ENCODE measurements at regions not wholly inside any gene's neighbourhood (a gene's known extent, or its start where the extent isn't known, plus 50 kb on each side); places are given as distances from the start of the nearest gene placed in this dataset.

- H4K91ac ChIP-seq (ENCODE audit: insufficient read length, low read depth, low read length): no peak overlapping the region
- H3K27me3 ChIP-seq (ENCODE audit: insufficient read depth, low read length): no peaks in the 10 kb centered on the region
- H4K8ac ChIP-seq (replicated peaks; ENCODE audit: insufficient read length, low read depth, low read length): no peak overlapping the region
- H4K20me1 ChIP-seq (ENCODE audit: control insufficient read depth, insufficient read depth, insufficient read length): no peaks in the 10 kb centered on the region
- no peaks in the 10 kb centered on the region for H3K79me1 ChIP-seq (ENCODE audit: insufficient read depth, low read depth, low read length, poor library complexity, severe bottlenecking)
- no peak overlapping the region for H3K14ac ChIP-seq (ENCODE audit: insufficient read depth, low read length)
- no peak overlapping the region for H2BK120ac ChIP-seq (ENCODE audit: low read depth, low read length, poor library complexity, severe bottlenecking)
- H3K18ac ChIP-seq (ENCODE audit: insufficient read length, low read depth, low read length): no peak overlapping the region
- H3K27ac ChIP-seq (ENCODE audit: insufficient read length, low read depth, low read length): no peak overlapping the region
- Mint-ChIP-seq H3K27me3 (ENCODE audit: low read depth) (peaks cover 20% of the 10 kb centered on the region), H3K36me3 (ENCODE audit: insufficient read depth in 1 of 3, low read depth in 3 of 3) (no peaks in the 10 kb centered on the region), H3K9me3 (no peaks in the 10 kb centered on the region), H3K27ac (no peak overlapping the region), H3K4me3 (no peak overlapping the region), H3K4me1 (peaks cover 6 to 11% of the 10 kb centered on the region in 2 experiments)
- no peak overlapping the region for H3K4ac ChIP-seq (ENCODE audit: low read depth, low read length)
- H3K23me2 ChIP-seq (ENCODE audit: insufficient read length, low read depth, low read length, poor library complexity, severe bottlenecking): no peaks in the 10 kb centered on the region
- H3K23ac ChIP-seq (ENCODE audit: insufficient read length, low read depth, low read length): no peak overlapping the region
- no peak for TF ChIP-seq CTCF (conservative IDR thresholded peaks at IDR 0.05)
- H3K56ac ChIP-seq (ENCODE audit: insufficient read length, low read depth, low read length): no peak overlapping the region
- H2BK5ac ChIP-seq (ENCODE audit: insufficient read length, low read length): no peak overlapping the region
- no peak overlapping the region for H3K4me2 ChIP-seq (ENCODE audit: insufficient read depth, insufficient read length, low read length)
- no peak overlapping the region for H3T11ph ChIP-seq (ENCODE audit: low read length)
- no peak overlapping the region for H4K5ac ChIP-seq (ENCODE audit: insufficient read length, low read depth, low read length)
- no peak overlapping the region for H2BK15ac ChIP-seq (ENCODE audit: low read depth, low read length)
- no peaks in the 10 kb centered on the region for H3K4me1 ChIP-seq (ENCODE audit: insufficient read depth, low read length)
- H2AK5ac ChIP-seq (ENCODE audit: insufficient read length, low read length): no peak overlapping the region
- no peak for DNase-seq
- H3K9me3 ChIP-seq (ENCODE audit: control insufficient read depth, low read depth, low read length): no peaks in the 10 kb centered on the region
- H2AFZ ChIP-seq (ENCODE audit: low read length): no peak overlapping the region
- H2BK20ac ChIP-seq (ENCODE audit: low read depth, low read length, poor library complexity, severe bottlenecking): no peak overlapping the region
- no peak overlapping the region for H2BK12ac ChIP-seq (ENCODE audit: insufficient read length, low read depth, low read length)
- H3K9ac ChIP-seq (ENCODE audit: extremely low read depth, insufficient read length, low read length): no peak overlapping the region
- H3K79me2 ChIP-seq (ENCODE audit: insufficient read depth, low read length): no peaks in the 10 kb centered on the region
These were observed 363.6 kb downstream of the SNAPC1 start for GRCh38 chr14:62125793-62126192.

Measured in H9 (cell line).